Neural progenitor cell (in vitro differentiated cells): ENCODE measurements at regions not wholly inside any gene's neighbourhood (a gene's known extent, or its start where the extent isn't known, plus 50 kb on each side); places are given as distances from the start of the nearest gene placed in this dataset.

Experiments used
- DNase-seq: peaks from one replicate; pipeline ENCODE4 v3.0.0-alpha.2; 2016; ENCODE audit warnings: low spot score
- H2AFZ ChIP-seq: fragments of 200-600 bp; sonication (generic); replicated peaks from 2 replicates; pipeline ENCODE4 v1.6.1; 2016; ENCODE audit warnings: antibody characterized with exemption
- H3F3A ChIP-seq: fragments of 200-600 bp; sonication (generic); 2 replicates; pipeline ENCODE4 v1.6.1; 2016; ENCODE audit warnings: antibody characterized with exemption, low read depth
- H3K27ac ChIP-seq: fragments of 200-600 bp; sonication (generic); 2 replicates; pipeline ENCODE4 v1.5.1; 2016; ENCODE audit warnings: mild to moderate bottlenecking
- H3K27me3 ChIP-seq: fragments of 200-600 bp; sonication (generic); 2 replicates; pipeline ENCODE4 v1.6.1; 2016; ENCODE audit warnings: mild to moderate bottlenecking, moderate library complexity
- H3K36me3 ChIP-seq: fragments of 200-600 bp; sonication (generic); 2 replicates; pipeline ENCODE4 v1.5.1; 2016
- H3K4me1 ChIP-seq: fragments of 200-600 bp; sonication (generic); 2 replicates; pipeline ENCODE4 v1.6.1; 2016; ENCODE audit warnings: mixed run types
- H3K4me2 ChIP-seq: fragments of 200-600 bp; sonication (generic); 2 replicates; pipeline ENCODE4 v1.6.1; 2016
- H3K4me3 ChIP-seq: fragments of 200-600 bp; sonication (generic); 2 replicates; pipeline ENCODE4 v1.5.1; 2016
- H3K79me2 ChIP-seq: fragments of 200-600 bp; sonication (generic); 2 replicates; pipeline ENCODE4 v1.6.1; 2016; ENCODE audit warnings: low read depth
- H3K9ac ChIP-seq: fragments of 200-600 bp; sonication (generic); 2 replicates; pipeline ENCODE4 v1.6.1; 2016
- H3K9me3 ChIP-seq: fragments of 200-600 bp; sonication (generic); 2 replicates; pipeline ENCODE4 v1.5.1; 2016; ENCODE audit warnings: low read depth
- H4K20me1 ChIP-seq: fragments of 200-600 bp; sonication (generic); 2 replicates; pipeline ENCODE4 v1.6.1; 2016; ENCODE audit warnings: low read depth
- H3K27ac Mint-ChIP-seq: 3 replicates; pipeline ENCODE4 v1.8.0; 2021; ENCODE audit warnings: mixed read lengths
- H3K27me3 Mint-ChIP-seq: 2 replicates; pipeline ENCODE4 v1.8.0; 2022; ENCODE audit warnings: low read depth, mild to moderate bottlenecking, inconsistent platforms, moderate library complexity, mixed read lengths; ENCODE audit not compliant: insufficient read depth
- H3K36me3 Mint-ChIP-seq: 3 replicates; pipeline ENCODE4 v1.8.0; 2021; ENCODE audit warnings: mixed read lengths
- H3K4me1 Mint-ChIP-seq: 3 replicates; pipeline ENCODE4 v1.8.0; 2021; ENCODE audit warnings: mixed read lengths
- H3K4me3 Mint-ChIP-seq: 3 replicates; pipeline ENCODE4 v1.8.0; 2021; ENCODE audit warnings: mild to moderate bottlenecking, moderate library complexity, mixed read lengths
- H3K9me3 Mint-ChIP-seq: 3 replicates; pipeline ENCODE4 v1.8.0; 2020; ENCODE audit warnings: mixed read lengths
- EZH2 ChIP-seq: fragments of 200-600 bp; sonication (generic); IDR thresholded peaks from 2 replicates; pipeline ENCODE4 v1.6.1; 2017; ENCODE audit warnings: antibody characterized with exemption, mild to moderate bottlenecking, moderate library complexity
- EZH2phosphoT487 ChIP-seq: fragments of 200-600 bp; sonication (generic); IDR thresholded peaks from 2 replicates; pipeline ENCODE4 v1.6.1; 2017; ENCODE audit warnings: antibody characterized with exemption
- TF ChIP-seq, protein P1 (sequence below): fragments of 200-600 bp; sonication (generic); IDR thresholded peaks from 2 replicates; pipeline ENCODE4 v1.5.1; 2017; ENCODE audit warnings: antibody characterized with exemption, mild to moderate bottlenecking

DNA sequence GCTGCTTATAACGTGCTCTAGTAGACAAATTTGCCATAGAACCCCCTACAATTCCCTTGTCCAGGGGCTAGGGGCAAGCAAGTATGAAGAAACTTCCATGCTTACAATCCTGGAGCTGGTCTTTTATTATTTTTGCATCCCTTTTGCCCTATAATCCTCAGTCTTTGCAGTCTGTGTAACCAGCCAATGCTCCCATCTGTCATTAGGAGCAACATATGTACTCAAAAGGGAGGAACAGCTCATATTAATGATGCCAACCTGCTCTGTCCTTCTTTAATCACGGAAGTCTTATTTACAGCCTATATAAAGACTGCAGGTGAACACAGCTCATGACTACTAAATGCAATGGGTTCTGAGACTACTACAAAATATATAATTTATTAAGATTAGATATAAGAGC lies 263.3 kb downstream of the ZIC1 start:
- Mint-ChIP-seq H3K27ac (peak overlapping the region; percentile 89), H3K27me3 (no peaks in the 10 kb centered on the region), H3K9me3 (peaks cover 5% of the 10 kb centered on the region), H3K4me1 (peaks cover 58% of the 10 kb centered on the region), H3K4me3 (no peak overlapping the region), H3K36me3 (peaks cover 5% of the 10 kb centered on the region)
- H3F3A ChIP-seq = no peaks in the 10 kb centered on the region
- H3K79me2 ChIP-seq = no peaks in the 10 kb centered on the region
- no peak for DNase-seq
- no peaks in the 10 kb centered on the region for H3K36me3 ChIP-seq
- no peaks in the 10 kb centered on the region for H4K20me1 ChIP-seq
- no peak overlapping the region for H3K9ac ChIP-seq
- H3K4me1 ChIP-seq = peaks cover 8% of the 10 kb centered on the region
- no peak overlapping the region for H2AFZ ChIP-seq
- no peak for TF ChIP-seq EZH2
- TF ChIP-seq EZH2phosphoT487 = no peak
- TF ChIP-seq, protein P1, sequence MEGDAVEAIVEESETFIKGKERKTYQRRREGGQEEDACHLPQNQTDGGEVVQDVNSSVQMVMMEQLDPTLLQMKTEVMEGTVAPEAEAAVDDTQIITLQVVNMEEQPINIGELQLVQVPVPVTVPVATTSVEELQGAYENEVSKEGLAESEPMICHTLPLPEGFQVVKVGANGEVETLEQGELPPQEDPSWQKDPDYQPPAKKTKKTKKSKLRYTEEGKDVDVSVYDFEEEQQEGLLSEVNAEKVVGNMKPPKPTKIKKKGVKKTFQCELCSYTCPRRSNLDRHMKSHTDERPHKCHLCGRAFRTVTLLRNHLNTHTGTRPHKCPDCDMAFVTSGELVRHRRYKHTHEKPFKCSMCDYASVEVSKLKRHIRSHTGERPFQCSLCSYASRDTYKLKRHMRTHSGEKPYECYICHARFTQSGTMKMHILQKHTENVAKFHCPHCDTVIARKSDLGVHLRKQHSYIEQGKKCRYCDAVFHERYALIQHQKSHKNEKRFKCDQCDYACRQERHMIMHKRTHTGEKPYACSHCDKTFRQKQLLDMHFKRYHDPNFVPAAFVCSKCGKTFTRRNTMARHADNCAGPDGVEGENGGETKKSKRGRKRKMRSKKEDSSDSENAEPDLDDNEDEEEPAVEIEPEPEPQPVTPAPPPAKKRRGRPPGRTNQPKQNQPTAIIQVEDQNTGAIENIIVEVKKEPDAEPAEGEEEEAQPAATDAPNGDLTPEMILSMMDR = no peak
- no peaks in the 10 kb centered on the region for H3K27me3 ChIP-seq
- H3K9me3 ChIP-seq = no peaks in the 10 kb centered on the region
- H3K27ac ChIP-seq = no peak overlapping the region
- H3K4me2 ChIP-seq = no peak overlapping the region
- H3K4me3 ChIP-seq = no peak overlapping the region

DNA sequence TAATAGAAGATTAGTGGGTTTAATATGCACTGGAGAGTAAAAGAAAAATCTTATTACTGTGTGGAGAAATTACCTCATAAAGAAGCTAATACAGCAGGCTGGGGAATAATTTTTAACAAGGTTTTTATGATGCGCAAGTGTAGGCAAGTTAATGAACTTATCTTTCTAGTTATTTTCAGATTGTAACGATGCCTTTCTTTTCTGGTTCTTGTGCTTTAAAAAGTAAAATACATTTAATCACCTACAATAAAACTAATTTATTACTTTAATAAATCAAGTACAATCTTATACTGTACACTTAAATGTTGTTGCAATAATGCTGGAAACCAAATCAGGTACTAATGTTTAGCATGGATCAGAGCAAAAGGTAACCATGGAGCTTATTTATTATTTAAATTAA lies 266.6 kb downstream of the ZIC1 start:
- no peak overlapping the region for H3K27ac ChIP-seq
- no peak overlapping the region for H3K4me3 Mint-ChIP-seq
- no peaks in the 10 kb centered on the region for H3K36me3 ChIP-seq
- peaks cover 10% of the 10 kb centered on the region for H3K36me3 Mint-ChIP-seq
- no peak for DNase-seq
- no peaks in the 10 kb centered on the region for H3K27me3 Mint-ChIP-seq
- no peak overlapping the region for H2AFZ ChIP-seq
- H3K27me3 ChIP-seq = no peaks in the 10 kb centered on the region
- peaks cover 4% of the 10 kb centered on the region for H3K9me3 Mint-ChIP-seq
- H3K9me3 ChIP-seq = no peaks in the 10 kb centered on the region
- no peaks in the 10 kb centered on the region for H4K20me1 ChIP-seq
- H3F3A ChIP-seq = no peaks in the 10 kb centered on the region
- no peak overlapping the region for H3K27ac Mint-ChIP-seq
- no peak overlapping the region for H3K4me3 ChIP-seq
- peaks cover 38% of the 10 kb centered on the region for H3K4me1 Mint-ChIP-seq
- no peaks in the 10 kb centered on the region for H3K79me2 ChIP-seq
- peaks cover 8% of the 10 kb centered on the region for H3K4me1 ChIP-seq
- TF ChIP-seq EZH2phosphoT487 = no peak
- no peak for TF ChIP-seq EZH2
- H3K4me2 ChIP-seq = no peak overlapping the region
- H3K9ac ChIP-seq = no peak overlapping the region

DNA sequence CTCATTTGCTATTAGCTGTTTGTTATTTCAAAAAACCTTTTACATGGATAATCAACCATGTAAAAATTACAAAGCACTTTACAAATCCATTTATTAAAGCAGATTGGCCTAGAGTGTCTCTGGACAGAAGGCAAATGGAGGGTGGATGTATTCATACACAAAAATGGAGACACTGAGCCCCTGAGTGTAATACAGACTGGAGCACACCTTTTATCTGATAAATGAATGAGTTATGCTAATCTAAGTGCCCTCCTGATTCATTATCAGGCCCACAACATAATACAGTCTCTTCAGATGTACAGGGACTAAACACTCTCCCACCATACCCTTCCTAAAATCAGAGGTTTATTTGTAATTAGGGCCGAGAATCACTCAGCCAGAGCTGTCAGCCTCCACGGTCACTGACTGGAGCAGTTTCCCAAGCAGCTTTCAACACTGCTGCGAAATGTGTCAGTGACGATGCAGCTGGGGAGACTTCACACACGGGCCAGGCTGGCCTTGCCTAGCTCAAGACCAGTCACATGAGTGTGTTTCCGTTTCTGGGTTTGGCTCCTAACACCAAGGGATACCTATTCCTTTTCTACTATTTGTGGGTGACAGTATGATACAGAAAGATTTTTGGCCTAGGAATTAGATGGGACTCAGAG lies 271.8 kb downstream of the ZIC1 start:
- H3K36me3 ChIP-seq = no peaks in the 10 kb centered on the region
- H3K27me3 ChIP-seq = no peaks in the 10 kb centered on the region
- Mint-ChIP-seq H3K36me3 (peaks cover 11% of the 10 kb centered on the region), H3K27ac (peak overlapping the region; percentile 88), H3K4me3 (peak overlapping the region; percentile 37), H3K9me3 (peaks cover 14% of the 10 kb centered on the region), H3K4me1 (peaks cover 21% of the 10 kb centered on the region), H3K27me3 (peaks cover 2% of the 10 kb centered on the region)
- no peak overlapping the region for H3K4me2 ChIP-seq
- H2AFZ ChIP-seq = peak overlapping the region; percentile 61
- DNase-seq = no peak
- no peak overlapping the region for H3K4me3 ChIP-seq
- H3K79me2 ChIP-seq = no peaks in the 10 kb centered on the region
- no peaks in the 10 kb centered on the region for H3K4me1 ChIP-seq
- TF ChIP-seq EZH2phosphoT487 (no peak), EZH2 (no peak)
- TF ChIP-seq, protein P1 = no peak
- no peak overlapping the region for H3K9ac ChIP-seq
- H3F3A ChIP-seq = no peaks in the 10 kb centered on the region
- no peaks in the 10 kb centered on the region for H4K20me1 ChIP-seq
- H3K9me3 ChIP-seq = no peaks in the 10 kb centered on the region
- H3K27ac ChIP-seq = no peak overlapping the region

DNA sequence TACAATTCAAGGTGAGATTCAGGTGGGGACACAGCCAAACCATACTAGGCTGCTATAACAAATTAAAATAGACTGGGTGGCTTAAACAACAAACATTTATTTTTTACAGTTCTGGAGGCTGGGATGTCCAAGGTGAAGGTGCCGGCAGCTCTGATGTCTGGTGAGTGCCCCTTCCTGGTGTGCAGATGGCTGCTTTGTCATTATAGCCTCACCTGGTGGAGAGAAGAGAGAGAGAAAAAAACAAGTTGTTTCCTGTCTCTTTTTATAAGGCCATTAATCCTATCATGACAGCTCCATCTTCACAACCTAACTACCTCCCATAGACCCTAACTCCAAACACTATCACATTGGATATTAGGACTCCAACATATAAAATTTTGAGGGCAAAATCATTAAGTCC lies 279.7 kb downstream of the ZIC1 start:
- Histone ChIP-seq H3K4me2 (no peak overlapping the region), H3K36me3 (no peaks in the 10 kb centered on the region), H3K79me2 (no peaks in the 10 kb centered on the region), H3K9me3 (no peaks in the 10 kb centered on the region), H3K4me3 (no peak overlapping the region), H3K4me1 (no peaks in the 10 kb centered on the region), H3K27ac (no peak overlapping the region), H3F3A (no peaks in the 10 kb centered on the region), H4K20me1 (no peaks in the 10 kb centered on the region), H2AFZ (no peak overlapping the region), H3K27me3 (no peaks in the 10 kb centered on the region), H3K9ac (no peak overlapping the region)
- Mint-ChIP-seq H3K36me3 (peaks cover 8% of the 10 kb centered on the region), H3K27ac (no peak overlapping the region), H3K4me3 (no peak overlapping the region), H3K9me3 (peaks cover 5% of the 10 kb centered on the region), H3K4me1 (no peaks in the 10 kb centered on the region), H3K27me3 (peaks cover 3% of the 10 kb centered on the region)
- TF ChIP-seq, protein P1 = no peak
- TF ChIP-seq EZH2phosphoT487 (no peak), EZH2 (no peak)
- DNase-seq = no peak
